ENCODE measurements at regions not wholly inside any gene's neighbourhood (a gene's known extent, or its start where the extent isn't known, plus 50 kb on each side); places are given as distances from the start of the nearest gene placed in this dataset.

- no peak for DNase-seq
Observed at GRCh38 chr13:30151388-30151787, 156.0 kb downstream of the KATNAL1 start.

- DNase-seq = no peak
Observed at GRCh38 chr13:30149248-30149647, 158.1 kb downstream of the KATNAL1 start.

- DNase-seq = no peak
Observed at GRCh38 chr13:30148786-30149185, 158.6 kb downstream of the KATNAL1 start.

- DNase-seq = no peak
Observed at GRCh38 chr13:30148171-30148754, 159.1 kb downstream of the KATNAL1 start.

GRCh38 chr13:30147421-30147820, 159.9 kb downstream of the KATNAL1 start:
- DNase-seq = no peak

- no peak for DNase-seq
Observed at GRCh38 chr13:30147015-30147414, 160.3 kb downstream of the KATNAL1 start.

- no peak for DNase-seq
Observed at GRCh38 chr13:30145709-30146367, 161.5 kb downstream of the KATNAL1 start.

GRCh38 chr13:30143666-30144400, 163.5 kb downstream of the KATNAL1 start:
- DNase-seq = no peak

GRCh38 chr13:30142486-30143211, 164.7 kb downstream of the KATNAL1 start:
- DNase-seq = peak; percentile 48

GRCh38 chr13:30141775-30142485, 165.4 kb downstream of the KATNAL1 start:
- no peak for DNase-seq

- no peak for DNase-seq
Observed at GRCh38 chr13:30140973-30141372, 166.4 kb downstream of the KATNAL1 start.

- DNase-seq = no peak
Observed at GRCh38 chr13:30138511-30138910, 168.8 kb downstream of the KATNAL1 start.

GRCh38 chr13:30135868-30136267, 171.5 kb downstream of the KATNAL1 start:
- DNase-seq = no peak

- no peak for DNase-seq
Observed at GRCh38 chr13:30135351-30135750, 172.0 kb downstream of the KATNAL1 start.

- DNase-seq = no peak
Observed at GRCh38 chr13:30134578-30134977, 172.8 kb downstream of the KATNAL1 start.

GRCh38 chr13:30133996-30134395, 173.4 kb downstream of the KATNAL1 start:
- DNase-seq = no peak

- no peak for DNase-seq
Observed at GRCh38 chr13:30133554-30133912, 173.8 kb downstream of the KATNAL1 start.

- DNase-seq = peak; percentile 93
Observed at GRCh38 chr13:30132623-30133553, 174.5 kb downstream of the KATNAL1 start.

GRCh38 chr13:30129411-30129810, 177.9 kb downstream of the KATNAL1 start:
- DNase-seq = no peak

GRCh38 chr13:30128591-30128990, 178.8 kb downstream of the KATNAL1 start:
- no peak for DNase-seq

GRCh38 chr13:30128095-30128494, 179.3 kb downstream of the KATNAL1 start:
- no peak for DNase-seq
